ENCODE measurements at regions not wholly inside any gene's neighbourhood (a gene's known extent, or its start where the extent isn't known, plus 50 kb on each side); places are given as distances from the start of the nearest gene placed in this dataset.
"Not testable (repeated sequence)": the region's sequence is repeated elsewhere in the genome, so short reads cannot be mapped to it uniquely, and the experiment has no call there.

DNA sequence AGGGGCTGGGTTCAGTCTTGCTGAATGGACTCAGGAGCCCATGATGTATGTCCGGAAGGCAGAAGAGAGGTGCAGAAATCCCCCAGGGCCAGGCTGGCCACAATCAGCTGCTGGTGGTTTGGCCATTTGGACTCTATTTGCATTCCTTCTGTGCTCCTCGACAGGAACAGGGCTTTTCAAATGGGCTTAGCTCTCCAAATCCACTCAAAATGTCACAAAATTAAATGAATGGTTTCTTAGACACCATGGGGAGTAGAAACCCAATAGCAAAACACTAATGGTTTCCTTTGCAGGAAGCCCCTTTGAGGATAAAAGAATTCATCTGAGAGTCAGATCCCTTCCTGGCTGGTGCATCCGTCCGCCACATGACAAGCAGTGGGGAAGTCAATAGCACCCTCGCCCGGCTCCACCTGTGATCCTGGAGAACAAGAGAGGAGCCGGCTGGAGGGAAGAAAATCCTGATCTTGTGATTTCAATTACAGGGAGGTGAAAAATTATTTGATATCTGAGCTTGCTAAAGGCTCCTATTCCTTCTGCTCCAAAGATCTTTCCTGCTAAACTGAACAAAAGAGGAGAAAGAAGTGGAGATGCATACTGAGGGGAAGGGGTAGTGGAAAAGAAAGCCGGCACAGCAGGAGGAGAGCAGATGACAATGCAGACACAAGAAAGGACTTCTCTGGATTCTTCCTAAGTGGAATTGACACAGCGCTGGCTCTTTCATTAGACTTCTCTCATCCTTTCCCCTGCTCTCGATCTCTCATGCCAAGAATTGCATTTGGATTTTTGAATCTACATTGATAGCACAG is 190.7 kb downstream of the C7orf25 start:
- DNase-seq, result no peak

DNA sequence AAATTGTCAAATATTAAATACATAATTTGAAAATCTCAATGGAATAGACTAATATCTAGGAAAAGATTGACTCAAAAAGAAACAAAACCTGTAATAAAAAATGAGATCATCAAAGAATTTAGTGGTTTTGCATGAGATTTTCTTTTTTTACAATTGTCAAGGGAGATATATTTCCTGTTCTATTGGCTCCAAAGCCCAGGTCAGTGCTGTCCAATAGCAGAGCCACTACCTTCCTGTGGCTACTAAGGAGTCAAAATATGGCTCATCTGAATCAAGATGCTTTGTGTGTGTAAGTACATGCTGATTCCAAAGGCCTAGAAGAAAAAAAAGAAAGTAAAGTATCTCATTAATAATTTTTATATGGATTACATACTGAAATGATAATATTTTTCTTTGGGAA is 191.9 kb downstream of the C7orf25 start:
- no peak for DNase-seq

DNA sequence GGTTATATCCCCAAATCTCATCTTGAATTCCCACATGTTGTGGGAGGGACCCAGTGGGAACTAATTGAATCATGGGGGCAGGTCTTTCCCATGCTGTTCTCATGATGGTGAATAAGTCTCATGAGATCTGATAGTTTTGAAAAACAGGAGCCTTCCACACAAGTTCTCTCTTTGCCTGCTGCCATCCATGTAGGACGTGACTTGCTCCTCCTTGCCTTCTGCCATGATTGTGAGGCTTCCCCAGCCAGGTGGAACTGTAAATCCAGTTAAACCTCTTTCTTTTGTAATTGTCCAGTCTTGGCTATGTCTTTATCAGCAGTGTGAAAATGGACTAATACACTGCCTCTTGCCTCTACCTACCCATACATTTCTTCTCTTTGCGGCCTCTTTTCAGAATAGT is 193.4 kb downstream of the C7orf25 start:
- not testable (repeated sequence) for DNase-seq

- no peak for DNase-seq
These were observed 197.5 kb downstream of the C7orf25 start for GRCh38 chr7:42714356-42714755.

DNA sequence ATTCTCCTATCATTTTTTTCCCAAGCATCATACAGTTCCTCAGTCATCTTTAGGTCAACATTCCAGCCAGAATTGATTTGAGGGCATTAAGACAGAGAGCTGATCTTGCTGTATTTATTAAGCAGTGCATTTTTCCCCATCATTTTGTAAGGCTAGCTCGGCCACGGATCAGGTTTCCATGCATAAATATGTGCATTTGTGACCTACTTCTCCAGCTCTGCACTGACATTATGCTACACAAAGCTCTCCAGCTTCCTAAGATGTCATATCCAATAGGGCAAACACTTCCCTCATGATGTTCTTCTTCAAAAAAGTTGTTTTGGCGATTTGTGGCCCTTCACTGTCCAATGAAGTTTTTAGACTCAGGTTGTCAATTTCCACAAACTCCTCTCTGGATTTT is 202.6 kb downstream of the C7orf25 start:
- no peak for DNase-seq

- DNase-seq, result no peak
These were observed 207.2 kb downstream of the C7orf25 start for GRCh38 chr7:42704710-42705109.

GRCh38 chr7:42702647-42703046 is 209.2 kb downstream of the C7orf25 start:
- DNase-seq, result no peak

DNA sequence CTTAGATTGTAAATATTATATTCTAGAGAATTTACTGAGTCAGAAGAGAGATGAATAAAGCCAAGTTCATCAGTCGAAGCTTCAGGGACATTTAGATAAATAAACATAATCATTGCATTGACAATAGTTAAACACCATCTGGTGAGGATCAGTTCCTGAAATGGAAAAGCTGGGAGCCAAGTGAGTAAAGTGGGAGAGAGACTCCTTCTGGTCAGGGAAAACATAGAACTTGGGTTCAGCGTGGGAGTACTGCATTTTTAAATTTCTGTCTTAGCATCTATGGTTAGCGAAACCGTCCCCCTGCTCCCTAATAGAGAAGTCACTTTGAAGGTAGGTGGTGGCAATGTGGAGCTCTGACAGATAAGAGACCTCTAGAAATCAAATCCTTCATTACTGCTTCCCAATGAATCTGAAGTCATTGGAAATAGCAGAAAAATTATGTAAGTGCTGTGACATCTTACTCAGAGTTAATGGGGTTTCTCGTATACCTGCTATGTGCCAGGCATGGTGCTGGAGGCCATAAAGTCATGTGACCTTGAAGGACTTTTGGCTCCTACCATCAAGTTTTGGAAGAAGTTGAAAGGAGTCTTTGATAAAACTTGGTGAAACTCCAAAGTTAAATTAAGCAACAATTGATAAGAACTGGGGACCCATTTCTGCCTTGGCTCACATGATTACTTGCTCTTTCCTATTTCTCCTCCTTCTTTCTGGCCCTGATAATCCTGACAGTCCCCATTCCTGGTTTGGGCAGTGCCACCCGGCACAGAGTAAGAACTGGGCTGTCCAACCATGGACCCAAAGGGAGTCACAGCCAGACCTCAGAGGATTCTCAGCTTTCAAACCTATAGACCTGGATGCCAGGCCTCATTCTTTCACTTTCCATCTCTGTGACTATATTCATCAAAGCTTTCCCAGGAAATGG is 211.2 kb downstream of the C7orf25 start:
- DNase-seq, result no peak

GRCh38 chr7:42699380-42700178 is 212.3 kb downstream of the C7orf25 start:
- no peak for DNase-seq

GRCh38 chr7:42698600-42699374 is 213.1 kb downstream of the C7orf25 start:
- DNase-seq, result no peak

DNA sequence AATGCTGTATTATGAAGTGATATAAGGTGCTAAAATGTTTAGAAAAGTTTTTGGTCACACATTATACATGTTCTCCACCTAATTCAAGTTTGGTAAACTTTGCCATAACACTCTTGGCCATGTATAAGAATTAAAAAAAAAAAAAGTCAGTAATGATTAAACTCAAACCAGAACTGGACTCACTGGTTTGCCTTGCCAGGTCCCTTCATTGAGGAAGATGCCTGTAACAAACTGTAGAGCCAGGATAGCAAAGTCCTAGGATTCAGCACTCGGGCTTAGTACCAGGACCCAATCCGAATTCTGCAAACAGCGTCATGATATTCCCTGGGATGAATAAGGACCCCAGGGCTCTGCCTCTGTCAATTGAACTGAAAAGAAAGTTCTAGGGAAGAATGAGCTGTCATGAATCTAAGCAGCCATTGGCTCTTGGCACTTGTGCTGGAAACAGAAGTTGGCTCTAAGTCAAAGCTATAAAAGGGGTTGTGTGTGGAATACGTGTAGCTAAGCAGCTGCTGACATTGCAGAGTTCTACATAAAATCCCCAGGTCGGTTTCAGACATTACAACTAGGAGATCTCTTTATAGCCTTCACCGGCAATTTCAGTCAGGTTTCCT is 216.9 kb downstream of the C7orf25 start:
- no peak for DNase-seq

DNA sequence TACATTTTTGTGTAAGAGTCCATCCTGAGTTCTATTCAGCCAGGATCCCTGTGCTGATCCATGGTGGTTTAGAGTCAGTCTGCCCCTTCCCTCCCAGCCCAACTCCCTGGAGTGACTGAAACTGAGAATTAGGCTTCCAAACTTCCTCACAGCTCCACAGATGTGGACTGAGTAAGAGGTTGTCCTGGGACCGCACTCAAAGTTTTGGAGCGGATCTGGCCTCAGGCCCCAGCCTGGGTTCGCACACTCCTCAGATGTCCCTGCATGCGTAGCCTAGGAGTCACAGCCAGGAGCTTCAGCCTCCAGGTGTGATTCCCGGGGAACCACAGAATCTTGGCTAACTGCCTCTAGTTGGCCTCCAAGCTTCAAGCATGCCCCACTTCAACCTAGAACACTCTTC is 218.1 kb downstream of the C7orf25 start:
- no peak for DNase-seq

- DNase-seq, result no peak
These were observed 219.2 kb downstream of the C7orf25 start for GRCh38 chr7:42692621-42693020.

DNA sequence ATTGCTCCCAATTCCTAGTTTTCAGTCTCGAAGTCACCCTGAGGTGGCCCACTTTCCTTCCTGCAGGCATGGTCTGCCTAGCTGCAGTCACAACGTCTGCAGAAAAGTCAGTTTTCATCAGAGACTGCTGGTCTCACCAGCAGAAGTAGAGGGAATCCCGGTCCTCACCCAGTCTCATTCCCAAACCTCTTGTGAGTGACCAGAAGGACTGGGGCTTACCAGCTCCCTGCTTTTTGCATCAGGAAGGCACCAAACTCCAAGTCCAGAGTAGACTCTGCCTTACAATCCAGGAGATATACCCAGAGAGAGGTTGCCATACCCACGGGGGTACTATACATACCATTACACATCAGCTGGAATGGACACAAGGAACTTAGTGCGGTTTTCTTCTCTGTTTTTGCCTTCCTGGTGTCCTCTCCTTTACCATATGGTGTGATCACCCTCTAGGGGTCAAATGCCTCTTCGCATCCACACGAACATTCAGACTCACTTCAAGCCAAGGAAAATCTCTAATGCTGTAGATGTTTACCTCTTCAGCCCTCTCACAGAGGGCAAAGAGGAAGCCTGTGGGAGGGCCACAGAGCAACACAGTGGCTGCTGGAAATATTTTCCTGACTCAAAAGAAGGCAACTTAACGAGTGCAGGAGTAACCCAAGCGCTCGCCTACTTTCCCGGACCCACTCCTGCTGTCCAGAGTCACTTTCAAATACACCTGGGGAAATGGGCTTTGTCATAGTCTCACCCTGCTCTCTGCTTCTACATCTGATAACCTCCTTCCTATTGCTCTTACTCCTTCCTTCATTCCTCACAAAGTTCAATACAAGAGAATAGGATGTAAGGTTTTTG is 220.9 kb downstream of the C7orf25 start:
- DNase-seq, result no peak

DNA sequence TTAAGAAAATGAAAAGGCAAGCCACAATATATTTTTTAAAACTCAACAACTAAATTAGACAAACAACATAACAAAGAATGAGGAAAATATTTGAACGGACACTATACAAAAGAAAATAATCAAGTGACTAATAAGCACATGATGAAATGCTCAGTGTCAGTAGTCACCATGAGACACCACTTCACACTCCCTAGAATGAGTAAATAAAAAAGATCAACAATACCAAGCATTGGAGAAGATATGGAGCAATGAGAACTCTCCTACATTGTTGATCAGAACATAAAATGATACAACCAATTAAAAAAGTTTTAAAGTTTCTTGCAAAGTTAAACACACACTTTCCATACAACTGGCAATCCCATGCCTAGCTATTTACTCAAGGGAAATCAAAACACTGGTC is 222.2 kb downstream of the C7orf25 start:
- no peak for DNase-seq

DNA sequence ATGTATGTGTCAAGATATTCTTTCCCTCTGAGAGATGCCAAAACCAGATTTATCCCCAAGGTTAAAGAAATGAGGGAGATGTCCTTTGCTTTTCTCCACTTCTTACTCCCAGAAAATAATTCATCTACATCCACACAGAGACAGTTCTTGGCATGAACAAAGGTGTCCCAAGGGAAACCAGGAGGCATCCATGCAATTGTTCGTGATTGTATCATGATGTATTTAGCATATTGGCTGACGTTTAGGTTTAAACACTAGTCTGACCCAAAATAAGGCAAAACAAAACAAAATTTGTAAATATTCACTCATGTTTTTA is 223.9 kb downstream of the C7orf25 start:
- no peak for DNase-seq

GRCh38 chr7:42687211-42688055 is 224.4 kb downstream of the C7orf25 start:
- DNase-seq, result no peak

DNA sequence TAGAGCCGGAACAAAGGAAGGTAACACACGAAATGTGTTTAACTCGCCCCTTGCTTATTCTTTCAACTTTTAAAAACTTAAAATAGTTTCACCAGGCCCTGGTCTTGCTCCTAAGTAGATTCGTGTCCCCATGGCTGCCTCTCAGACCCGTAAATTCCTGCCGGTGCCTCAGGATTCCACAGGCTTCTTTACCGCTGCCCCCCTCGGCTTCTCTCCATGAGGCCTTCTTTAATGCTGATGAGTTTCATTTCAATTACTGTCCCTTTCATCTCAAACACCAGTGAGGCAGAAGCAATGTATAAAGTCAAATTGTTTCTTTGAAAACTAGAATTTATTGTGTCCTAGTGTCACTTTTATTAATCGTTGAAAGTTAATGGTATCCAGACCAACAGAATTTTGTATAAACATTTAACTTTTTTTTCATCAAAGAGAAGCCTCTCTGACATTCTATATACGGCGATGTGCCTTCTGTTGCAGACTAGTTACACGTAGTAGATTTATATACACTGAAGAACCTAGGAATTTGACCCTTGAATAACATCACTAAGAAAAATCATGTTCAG is 225.2 kb downstream of the C7orf25 start:
- DNase-seq, result no peak

- no peak for DNase-seq
These were observed 226.0 kb downstream of the C7orf25 start for GRCh38 chr7:42685911-42686310.

All from 8988T (cell line).